HG03159 (cell line): ENCODE measurements at regions not wholly inside any gene's neighbourhood (a gene's known extent, or its start where the extent isn't known, plus 50 kb on each side); places are given as distances from the start of the nearest gene placed in this dataset.
A peak's percentile ranks its signal among the peaks of the same experiment; 100 is the strongest.

Source experiments
- ATAC-seq: cut with Tn5 transposase; IDR thresholded peaks from one replicate; pipeline ENCODE4 v1.9.1; 2021; ENCODE audit warnings: mild to moderate bottlenecking, moderate library complexity; ENCODE audit not compliant: unreplicated experiment

DNA sequence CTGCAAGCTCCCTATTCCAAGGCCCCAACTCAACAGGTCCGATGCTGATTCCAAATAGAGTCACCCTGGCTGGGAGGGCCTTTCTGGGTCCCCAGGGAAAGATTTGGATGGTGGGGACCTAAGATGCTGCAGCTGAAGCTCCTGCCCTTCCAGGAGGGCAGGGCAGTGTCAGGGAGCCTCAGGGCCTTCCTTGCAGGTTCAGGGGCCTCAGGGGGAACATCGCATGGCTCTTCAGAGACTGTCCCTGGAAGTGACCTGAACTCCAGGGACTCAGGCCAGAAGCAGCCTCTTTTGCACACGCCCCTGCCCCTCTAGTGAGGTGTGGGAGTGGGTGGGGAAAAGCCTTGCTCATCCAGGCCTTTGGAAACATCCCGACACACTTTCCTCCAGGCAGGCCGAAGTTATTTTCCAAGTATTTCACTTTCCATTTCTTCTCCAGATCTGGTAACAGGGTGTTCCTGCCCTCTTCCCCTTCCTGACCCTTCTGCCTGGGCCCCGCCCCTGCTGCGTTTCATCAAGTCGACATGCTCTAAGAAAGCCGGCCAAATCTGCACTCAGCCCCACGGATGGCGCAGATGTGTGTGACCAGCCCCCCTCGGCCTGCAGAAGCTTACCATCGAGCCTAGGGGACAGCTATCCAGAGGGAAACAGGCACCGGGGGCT, 159.5 kb downstream of the FGF18 start:
- no peak for ATAC-seq

DNA sequence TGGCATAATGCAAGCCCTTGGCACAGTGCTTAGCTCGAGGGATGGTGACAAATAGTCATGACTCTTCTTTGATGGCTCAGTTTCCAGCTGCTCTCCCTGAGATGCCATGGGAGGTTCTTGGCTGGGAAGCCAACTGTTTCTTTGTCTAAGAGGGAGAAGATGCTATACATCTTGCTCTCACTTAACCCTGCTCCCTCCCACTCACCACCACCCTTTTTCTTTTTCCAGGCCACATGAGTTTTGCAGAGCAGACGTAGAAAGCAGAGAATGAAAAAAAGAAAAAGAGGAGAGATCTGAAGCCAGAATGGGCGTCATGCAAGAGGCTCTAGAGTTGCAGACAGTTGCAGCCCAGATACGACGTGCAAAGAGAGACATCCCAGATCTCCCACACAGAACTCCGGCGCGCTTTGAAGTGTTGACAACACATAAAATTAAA, 160.5 kb downstream of the FGF18 start:
- no peak for ATAC-seq

- ATAC-seq = no peak
Observed at GRCh38 chr5:171580502-171581265, 161.2 kb downstream of the FGF18 start.

GRCh38 chr5:171581781-171582180, 162.3 kb downstream of the FGF18 start:
- no peak for ATAC-seq

DNA sequence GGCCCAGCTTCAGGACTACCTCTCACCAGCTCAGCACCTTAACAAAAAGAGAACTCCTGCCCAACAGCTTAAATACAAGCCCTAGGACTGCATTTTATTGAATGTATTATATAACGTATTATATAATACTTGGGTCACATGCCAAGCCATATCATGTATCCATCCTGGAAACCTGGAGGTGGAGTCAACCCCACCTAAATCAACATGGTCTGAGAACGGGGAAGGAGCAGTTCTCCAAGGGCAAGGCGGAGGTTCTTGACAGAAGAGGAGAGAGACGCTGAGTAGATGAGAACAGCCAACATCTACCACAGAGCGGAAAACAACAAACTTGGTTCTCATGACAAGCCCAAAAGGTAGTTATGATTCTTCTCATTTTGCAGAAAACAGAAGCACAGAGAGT, 163.4 kb downstream of the FGF18 start:
- no peak for ATAC-seq

- no peak for ATAC-seq
Observed at GRCh38 chr5:171585981-171586380, 166.5 kb downstream of the FGF18 start.

- ATAC-seq = no peak
Observed at GRCh38 chr5:171586436-171586835, 167.0 kb downstream of the FGF18 start.

GRCh38 chr5:171588046-171588445, 168.6 kb downstream of the FGF18 start:
- ATAC-seq = no peak

GRCh38 chr5:171588790-171589189, 169.3 kb downstream of the FGF18 start:
- ATAC-seq = no peak

DNA sequence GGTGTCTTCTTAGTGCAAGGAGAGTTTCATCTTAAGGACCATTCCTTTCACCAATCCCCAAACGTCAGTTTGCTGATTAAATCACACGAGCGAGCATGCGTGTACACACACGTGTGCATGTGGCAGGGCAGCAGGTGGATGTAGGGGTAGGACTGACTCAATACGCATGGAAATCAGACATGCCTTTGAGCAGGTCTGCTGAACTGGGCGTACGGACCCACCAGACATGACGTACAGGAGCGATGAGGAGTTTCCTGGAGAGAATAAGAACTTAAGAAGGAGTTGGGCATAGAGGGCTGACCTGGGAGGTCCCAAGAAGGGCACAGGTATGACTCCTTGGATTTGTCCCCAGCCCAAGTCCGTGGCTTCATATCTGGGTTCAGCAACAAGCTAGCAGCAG, 170.0 kb downstream of the FGF18 start:
- no peak for ATAC-seq

DNA sequence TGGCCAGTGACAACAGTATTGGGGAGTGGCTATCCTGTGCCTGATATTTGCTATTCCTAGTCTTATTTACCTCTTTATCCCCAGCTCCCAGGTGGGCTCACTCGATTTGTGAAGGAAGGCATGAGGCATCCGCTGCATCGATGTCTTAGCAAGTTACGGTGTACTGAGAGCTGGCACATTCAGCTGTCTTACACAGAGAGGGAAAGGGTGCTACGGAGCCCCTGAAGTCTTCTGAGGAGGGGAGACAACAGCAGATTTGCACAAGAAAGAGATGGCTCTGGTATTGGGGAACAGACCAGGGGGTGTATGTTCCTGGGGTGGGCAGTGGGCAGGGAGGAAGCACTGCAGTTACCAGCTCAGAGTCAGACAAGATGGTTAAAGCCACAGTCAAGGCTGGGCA, 172.6 kb downstream of the FGF18 start:
- no peak for ATAC-seq

DNA sequence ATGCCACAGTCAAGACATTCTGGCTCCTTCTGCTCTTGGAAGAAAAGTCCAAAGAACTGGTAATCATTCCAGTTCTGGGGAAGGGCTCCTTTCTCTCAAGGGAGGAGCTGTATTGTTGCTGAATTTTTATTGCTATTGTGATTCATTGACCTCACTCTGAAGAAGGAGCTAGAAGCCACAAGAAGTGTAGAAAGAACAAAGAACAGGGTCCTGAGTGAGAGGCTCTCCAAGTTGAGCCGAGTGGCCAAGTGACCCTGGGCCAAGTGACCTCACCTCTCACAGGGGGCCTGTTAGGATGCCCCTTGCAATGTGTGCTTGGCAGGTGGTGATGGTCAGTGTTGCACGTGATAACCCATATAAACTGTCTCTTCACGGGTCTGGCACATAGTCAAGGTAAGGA, 173.3 kb downstream of the FGF18 start:
- no peak for ATAC-seq

DNA sequence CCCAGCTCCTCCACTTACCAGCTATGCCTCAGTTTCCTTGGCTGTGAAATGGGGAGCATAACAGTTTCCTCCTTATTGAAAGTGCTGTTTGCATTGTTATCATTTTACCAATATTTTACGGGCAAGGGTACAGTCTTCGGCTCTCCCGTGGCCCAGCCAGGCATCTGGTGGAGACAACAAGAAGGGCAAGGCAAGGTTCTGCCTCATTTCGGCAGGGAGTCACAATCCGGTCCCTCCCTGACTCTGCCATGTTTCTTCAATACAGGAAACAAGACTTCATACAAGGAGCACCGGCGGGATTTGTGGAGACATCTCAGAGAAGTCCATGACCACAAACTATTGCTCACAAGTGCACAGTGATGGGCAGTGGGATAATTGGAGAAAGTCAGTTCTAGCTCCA, 174.0 kb downstream of the FGF18 start:
- ATAC-seq = no peak

DNA sequence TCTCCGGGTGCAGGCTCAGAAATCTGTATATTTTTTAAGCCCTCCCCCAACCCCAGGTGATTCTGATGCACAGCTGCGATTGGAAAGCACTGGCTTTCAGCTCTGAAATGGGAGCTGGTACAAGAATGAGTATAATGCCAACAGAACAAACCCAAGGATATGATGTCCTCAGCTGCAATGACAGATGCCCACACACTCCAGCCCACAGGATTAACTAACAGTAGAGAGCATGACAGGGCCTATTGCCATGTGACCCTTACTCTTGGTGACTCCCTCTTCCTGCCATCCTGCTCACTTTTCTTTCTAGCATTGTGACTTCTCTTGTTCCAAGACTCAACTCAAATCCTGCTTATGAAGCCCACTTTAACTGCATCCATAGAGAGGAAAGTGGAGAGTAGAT, 174.5 kb downstream of the FGF18 start:
- no peak for ATAC-seq

- ATAC-seq = no peak
Observed at GRCh38 chr5:171595401-171595800, 176.0 kb downstream of the FGF18 start.

GRCh38 chr5:171595801-171596231, 176.4 kb downstream of the FGF18 start:
- ATAC-seq = peak; percentile 72

- no peak for ATAC-seq
Observed at GRCh38 chr5:171596391-171596878, 177.0 kb downstream of the FGF18 start.

DNA sequence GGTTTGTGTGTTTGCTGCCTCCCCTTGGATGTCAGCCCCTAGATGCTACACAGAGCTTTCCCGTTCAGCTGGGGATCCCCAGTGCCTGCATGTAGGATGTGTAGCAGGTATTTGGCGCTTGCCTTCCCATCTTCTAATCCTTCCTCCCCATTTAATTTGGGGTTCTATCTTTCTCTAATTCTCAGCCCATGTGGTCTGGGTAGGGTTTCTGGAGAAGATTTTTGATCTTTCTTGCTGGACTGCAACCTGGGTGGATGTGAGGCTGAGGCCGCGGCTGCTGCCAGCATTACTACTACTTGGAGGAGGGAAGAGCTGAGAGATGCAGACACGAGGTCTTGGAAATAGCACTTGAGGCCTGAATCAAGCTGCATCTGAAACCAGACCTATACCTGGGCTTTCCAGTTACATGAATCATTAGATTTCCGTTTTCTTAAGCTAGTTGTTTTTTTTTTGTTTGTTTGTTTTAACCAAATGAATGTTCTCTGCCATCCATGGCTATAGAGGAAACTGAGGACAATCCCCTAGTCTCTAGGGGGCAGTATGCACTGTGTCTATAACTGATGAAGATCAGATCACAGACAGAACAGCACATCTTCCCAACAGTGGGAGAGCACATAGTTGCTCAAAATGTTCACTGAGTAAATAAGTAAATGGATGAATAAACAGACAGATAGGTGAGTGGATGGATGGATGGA, 178.6 kb downstream of the FGF18 start:
- ATAC-seq = no peak

GRCh38 chr5:171598641-171599152, 179.2 kb downstream of the FGF18 start:
- ATAC-seq = no peak

DNA sequence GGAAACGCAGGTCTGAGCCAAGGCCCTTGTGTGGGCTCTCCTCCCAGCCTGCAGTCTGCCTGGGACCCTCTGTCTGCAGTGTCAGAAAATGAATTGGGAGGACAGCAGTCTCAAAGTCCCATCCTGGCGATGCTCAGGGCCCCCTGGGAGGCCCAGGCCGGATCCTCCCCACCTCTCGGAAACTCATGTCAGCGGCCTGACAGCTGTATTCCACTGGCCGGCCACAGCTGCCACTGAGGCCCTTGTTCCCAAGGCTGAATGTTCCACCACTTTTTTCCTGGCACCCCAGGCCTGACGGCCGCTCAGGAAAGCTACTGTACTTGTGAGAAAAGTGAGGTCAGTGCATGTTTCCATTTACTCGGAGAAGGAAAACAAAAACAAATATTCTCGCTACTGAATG, 180.0 kb downstream of the FGF18 start:
- no peak for ATAC-seq

GRCh38 chr5:171599957-171600612, 180.6 kb downstream of the FGF18 start:
- ATAC-seq = no peak
